ENCODE measurements at regions not wholly inside any gene's neighbourhood (a gene's known extent, or its start where the extent isn't known, plus 50 kb on each side); places are given as distances from the start of the nearest gene placed in this dataset.

DNA sequence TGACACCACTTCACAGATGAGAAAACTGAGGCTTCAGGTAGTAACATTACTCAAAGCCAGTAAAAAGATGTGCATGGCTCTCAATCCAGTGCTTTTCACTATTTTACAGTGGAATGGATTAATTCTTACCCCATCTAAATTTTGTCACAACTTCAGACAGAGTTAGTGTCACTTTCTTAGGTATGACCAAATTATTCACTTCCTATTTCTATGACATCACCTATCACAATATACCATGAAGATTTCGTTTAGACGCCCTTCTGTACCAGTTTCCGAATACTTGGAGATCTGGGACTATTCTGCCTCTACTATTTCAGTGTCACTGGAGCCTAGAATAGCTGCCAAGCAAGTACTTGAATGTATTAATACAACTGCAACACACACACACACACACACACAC lies 437.5 kb downstream of the KLF12 start:
- peaks cover 17% of the 10 kb centered on the region for H3K36me3 Mint-ChIP-seq (ENCODE audit: low read depth, unreplicated experiment)
- H3K36me3 ChIP-seq (ENCODE audit: insufficient read depth, low read length) = peaks cover 9% of the 10 kb centered on the region
- no peak overlapping the region for H3K27ac Mint-ChIP-seq (ENCODE audit: unreplicated experiment)
- FAIRE-seq (no peak), DNase-seq (ENCODE audit: low read depth) (no peak)
- no peak overlapping the region for H3K4me2 ChIP-seq (ENCODE audit: low read length)
- H3K9me3 ChIP-seq (ENCODE audit: insufficient read depth, low read depth, low read length) = no peaks in the 10 kb centered on the region
- H3K9me3 Mint-ChIP-seq (ENCODE audit: unreplicated experiment) = no peaks in the 10 kb centered on the region
- no peaks in the 10 kb centered on the region for H3K4me1 ChIP-seq (ENCODE audit: insufficient read depth, low read length)
- H3K4me1 Mint-ChIP-seq (ENCODE audit: low read depth, unreplicated experiment) = peaks cover 4% of the 10 kb centered on the region
- H4K20me1 ChIP-seq (ENCODE audit: insufficient read depth, low read length) = no peaks in the 10 kb centered on the region
- H3K27me3 ChIP-seq (ENCODE audit: insufficient read depth, low read length) = no peaks in the 10 kb centered on the region
- no peak overlapping the region for H2AFZ ChIP-seq (ENCODE audit: low read depth, low read length)
- H3K4me3 ChIP-seq (ENCODE audit: insufficient read depth, low read depth, low read length) = no peak overlapping the region
- no peak overlapping the region for H3K27ac ChIP-seq (ENCODE audit: low read depth, low read length)
- H3K79me2 ChIP-seq (ENCODE audit: insufficient read depth, low read length) = no peaks in the 10 kb centered on the region
- no peaks in the 10 kb centered on the region for H3K27me3 Mint-ChIP-seq (ENCODE audit: low read depth, unreplicated experiment)
- H3K4me3 Mint-ChIP-seq (ENCODE audit: unreplicated experiment) = no peak overlapping the region
- no peak for TF ChIP-seq CTCF (IDR thresholded peaks at IDR 0.05; ENCODE audit: insufficient read depth, low read depth, low read length)
- TF ChIP-seq EZH2 (IDR thresholded peaks at IDR 0.05; ENCODE audit: insufficient read depth, low read length) = no peak
- H3K9ac ChIP-seq (ENCODE audit: low read length) = no peak overlapping the region

DNA sequence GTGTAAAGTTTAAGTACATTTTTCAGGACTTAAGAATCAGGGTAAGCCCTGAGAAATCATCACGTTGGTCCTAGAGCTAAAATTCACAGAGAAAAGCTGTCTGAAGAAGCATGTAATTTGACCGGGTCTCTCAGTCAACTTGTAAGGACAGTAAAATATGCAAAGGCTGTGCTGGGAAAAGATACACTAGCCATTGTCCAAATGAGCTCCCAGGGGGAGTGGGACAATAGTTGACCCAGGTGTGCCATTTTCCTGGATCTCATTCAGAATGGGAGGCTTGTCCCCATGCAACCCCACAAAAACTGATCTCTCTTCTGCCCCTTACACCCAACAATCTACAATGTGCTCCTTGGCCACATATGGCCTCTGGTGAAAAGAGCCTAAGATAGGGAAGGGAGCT lies 437.9 kb downstream of the KLF12 start:
- H4K20me1 ChIP-seq (ENCODE audit: insufficient read depth, low read length) = no peaks in the 10 kb centered on the region

More for the DNA sequence above, 437.9 kb downstream of the KLF12 start:
- Histone ChIP-seq H3K4me3 (ENCODE audit: insufficient read depth, low read depth, low read length) (no peak overlapping the region), H3K36me3 (ENCODE audit: insufficient read depth, low read length) (peaks cover 9% of the 10 kb centered on the region), H3K4me1 (ENCODE audit: insufficient read depth, low read length) (no peaks in the 10 kb centered on the region), H3K9ac (ENCODE audit: low read length) (no peak overlapping the region), H3K9me3 (ENCODE audit: insufficient read depth, low read depth, low read length) (no peaks in the 10 kb centered on the region), H3K27me3 (ENCODE audit: insufficient read depth, low read length) (no peaks in the 10 kb centered on the region), H3K79me2 (ENCODE audit: insufficient read depth, low read length) (no peaks in the 10 kb centered on the region), H3K27ac (ENCODE audit: low read depth, low read length) (no peak overlapping the region), H3K4me2 (ENCODE audit: low read length) (no peak overlapping the region), H2AFZ (ENCODE audit: low read depth, low read length) (no peak overlapping the region)
- no peaks in the 10 kb centered on the region for H3K27me3 Mint-ChIP-seq (ENCODE audit: low read depth, unreplicated experiment)
- no peaks in the 10 kb centered on the region for H3K9me3 Mint-ChIP-seq (ENCODE audit: unreplicated experiment)
- DNase-seq (ENCODE audit: low read depth) (no peak), FAIRE-seq (no peak)
- TF ChIP-seq EZH2 (IDR thresholded peaks at IDR 0.05; ENCODE audit: insufficient read depth, low read length) = no peak
- no peak for TF ChIP-seq CTCF (IDR thresholded peaks at IDR 0.05; ENCODE audit: insufficient read depth, low read depth, low read length)
- no peak overlapping the region for H3K4me3 Mint-ChIP-seq (ENCODE audit: unreplicated experiment)
- no peak overlapping the region for H3K27ac Mint-ChIP-seq (ENCODE audit: unreplicated experiment)
- peaks cover 17% of the 10 kb centered on the region for H3K36me3 Mint-ChIP-seq (ENCODE audit: low read depth, unreplicated experiment)
- peaks cover 4% of the 10 kb centered on the region for H3K4me1 Mint-ChIP-seq (ENCODE audit: low read depth, unreplicated experiment)
